Lower leg skin (tissue), 4 donors: ENCODE measurements at regions not wholly inside any gene's neighbourhood (a gene's known extent, or its start where the extent isn't known, plus 50 kb on each side); places are given as distances from the start of the nearest gene placed in this dataset.

Source experiments
- DNase-seq, 2 donors: peaks; one replicate each; pipeline ENCODE4 v3.0.0-alpha.2; 2019; ENCODE audit warnings: low spot score in 2 of 2
- H3K4me3 ChIP-seq: fragments of 200-600 bp; sonication (generic); 2 replicates; pipeline ENCODE4 v1.5.1; 2017; ENCODE audit warnings: mild to moderate bottlenecking, low read depth; ENCODE audit not compliant: poor library complexity, severe bottlenecking
- CTCF ChIP-seq, 3 donors: fragments of 450-650 bp; IDR thresholded peaks; one replicate each; pipeline ENCODE4 v1.5.1; 2016; ENCODE audit warnings: antibody characterized with exemption in 3 of 3, mild to moderate bottlenecking in 3 of 3, moderate library complexity in 2 of 3
- POLR2A ChIP-seq, 2 donors: fragments of 450-650 bp; IDR thresholded peaks; one replicate each; pipeline ENCODE4 v1.6.1; 2016 to 2017; ENCODE audit warnings: antibody characterized with exemption in 2 of 2, mild to moderate bottlenecking in 1 of 2, moderate library complexity in 1 of 2
- WGBS, 2 donors: methylation state at CpG; one replicate each; pipeline ENCODE4 v1.1.5; 2018; 5-methylcytosine and 5-hydroxymethylcytosine counted together
- intact Hi-C: fragments of 100-400 bp; cut with DNase I; formaldehyde crosslinking; loops from one replicate; pipeline ENCODE4 v1.15.0; 2023; ENCODE audit warnings: low total_unique reads

- WGBS, 2 donors: 77 to 86% methylated on average over 1 of the region's 1 CpG
- no peak overlapping the region for H3K4me3 ChIP-seq
- no peak for TF ChIP-seq CTCF (IDR thresholded peaks at IDR 0.05)
- TF ChIP-seq POLR2A (IDR thresholded peaks at IDR 0.05): no peak
- intact Hi-C loops: no loop called here
- DNase-seq: no peak
These were observed 144.4 kb upstream of the THRB start for GRCh38 chr3:24639061-24639460.

- H3K4me3 ChIP-seq: no peak overlapping the region
- no peak for DNase-seq
- intact Hi-C loops: no loop called here
- TF ChIP-seq POLR2A (IDR thresholded peaks at IDR 0.05) (no peak), CTCF (IDR thresholded peaks at IDR 0.05) (no peak)
- 82 to 85% methylated on average over 4 of the region's 4 CpGs for WGBS, 2 donors
These were observed 145.1 kb upstream of the THRB start for GRCh38 chr3:24639481-24640329.

GRCh38 chr3:24640330-24640877 lies 145.8 kb upstream of the THRB start:
- DNase-seq: no peak
- 35 to 39% methylated on average over 3 of the region's 3 CpGs for WGBS, 2 donors
- H3K4me3 ChIP-seq: no peak overlapping the region
- TF ChIP-seq POLR2A (IDR thresholded peaks at IDR 0.05): no peak
- intact Hi-C loops: no loop called here

GRCh38 chr3:24641628-24642027 lies 147.0 kb upstream of the THRB start:
- H3K4me3 ChIP-seq: no peak overlapping the region
- TF ChIP-seq CTCF (IDR thresholded peaks at IDR 0.05): no peak
- no peak for TF ChIP-seq POLR2A (IDR thresholded peaks at IDR 0.05)
- intact Hi-C loops: no loop called here
- no peak for DNase-seq
- WGBS, 2 donors: 69 to 74% methylated on average over 2 of the region's 2 CpGs

- intact Hi-C loops: no loop called here
- no peak for TF ChIP-seq POLR2A (IDR thresholded peaks at IDR 0.05)
- TF ChIP-seq CTCF (IDR thresholded peaks at IDR 0.05): no peak
- WGBS, 2 donors: 73 to 90% methylated on average over 5 to 11 of the region's 11 CpGs
- DNase-seq: no peak
- no peak overlapping the region for H3K4me3 ChIP-seq
These were observed 150.4 kb upstream of the THRB start for GRCh38 chr3:24645047-24645446.

GRCh38 chr3:24646790-24647189 lies 152.1 kb upstream of the THRB start:
- intact Hi-C loops: no loop called here
- 89 to 91% methylated on average over 2 of the region's 2 CpGs for WGBS, 2 donors
- TF ChIP-seq CTCF (IDR thresholded peaks at IDR 0.05) (no peak), POLR2A (IDR thresholded peaks at IDR 0.05) (no peak)
- DNase-seq: no peak
- H3K4me3 ChIP-seq: no peak overlapping the region
